Activated CD8-positive, alpha-beta memory T cell treated with anti-CD3 and anti-CD28 coated beads for 36 hours (primary cell): ENCODE measurements at regions not wholly inside any gene's neighbourhood (a gene's known extent, or its start where the extent isn't known, plus 50 kb on each side); places are given as distances from the start of the nearest gene placed in this dataset.

Source experiments
- CTCF ChIA-PET: fragments of 350-600 bp; sonication (Branson Sonifier 250); formaldehyde crosslinking; loops from one replicate; lab custom pipeline; 2021; ENCODE audit warnings: antibody characterized with exemption; lab: Charles Lee
- POLR2A ChIA-PET: fragments of 350-600 bp; sonication (Branson Sonifier 250); formaldehyde crosslinking; loops from one replicate; lab custom pipeline; 2021; ENCODE audit warnings: antibody characterized with exemption; lab: Charles Lee

GRCh38 chr6:165229216-165229615 lies 80.2 kb downstream of the C6orf118 start:
- CTCF ChIA-PET, result no interaction called here
- POLR2A ChIA-PET, result no interaction called here

GRCh38 chr6:165227644-165228329 lies 81.6 kb downstream of the C6orf118 start:
- POLR2A ChIA-PET, result no interaction called here
- CTCF ChIA-PET, result no interaction called here

GRCh38 chr6:165223736-165224135 lies 85.7 kb downstream of the C6orf118 start:
- CTCF ChIA-PET, result no interaction called here
- POLR2A ChIA-PET, result no interaction called here

- CTCF ChIA-PET, result no interaction called here
- POLR2A ChIA-PET, result no interaction called here
Observed at GRCh38 chr6:165223101-165223500, 86.3 kb downstream of the C6orf118 start.

GRCh38 chr6:165222315-165223025 lies 86.9 kb downstream of the C6orf118 start:
- ChIA-PET POLR2A (no interaction called here), CTCF (no interaction called here)

- ChIA-PET CTCF (no interaction called here), POLR2A (no interaction called here)
Observed at GRCh38 chr6:165220045-165220444, 89.4 kb downstream of the C6orf118 start.

- ChIA-PET POLR2A (no interaction called here), CTCF (no interaction called here)
Observed at GRCh38 chr6:165219629-165220028, 89.8 kb downstream of the C6orf118 start.

GRCh38 chr6:165218829-165219228 lies 90.6 kb downstream of the C6orf118 start:
- ChIA-PET CTCF (no interaction called here), POLR2A (no interaction called here)

- CTCF ChIA-PET, result no interaction called here
- POLR2A ChIA-PET, result no interaction called here
Observed at GRCh38 chr6:165206798-165207197, 102.6 kb downstream of the C6orf118 start.

GRCh38 chr6:165205632-165206031 lies 103.8 kb downstream of the C6orf118 start:
- CTCF ChIA-PET, result no interaction called here
- POLR2A ChIA-PET, result no interaction called here

GRCh38 chr6:165204807-165205545 lies 104.4 kb downstream of the C6orf118 start:
- ChIA-PET POLR2A (no interaction called here), CTCF (no interaction called here)

GRCh38 chr6:165200178-165200577 lies 109.2 kb downstream of the C6orf118 start:
- POLR2A ChIA-PET, result no interaction called here
- CTCF ChIA-PET, result no interaction called here

GRCh38 chr6:165191461-165191860 lies 117.9 kb downstream of the C6orf118 start:
- ChIA-PET CTCF (no interaction called here), POLR2A (no interaction called here)

- ChIA-PET CTCF (no interaction called here), POLR2A (no interaction called here)
Observed at GRCh38 chr6:165186441-165187205, 122.8 kb downstream of the C6orf118 start.

GRCh38 chr6:165186041-165186440 lies 123.4 kb downstream of the C6orf118 start:
- ChIA-PET CTCF (no interaction called here), POLR2A (no interaction called here)

GRCh38 chr6:165184192-165184979 lies 125.0 kb downstream of the C6orf118 start:
- ChIA-PET CTCF (no interaction called here), POLR2A (no interaction called here)

- POLR2A ChIA-PET, result no interaction called here
- CTCF ChIA-PET, result no interaction called here
Observed at GRCh38 chr6:165183496-165184140, 125.8 kb downstream of the C6orf118 start.

GRCh38 chr6:165183071-165183470 lies 126.3 kb downstream of the C6orf118 start:
- ChIA-PET CTCF (no interaction called here), POLR2A (no interaction called here)

- POLR2A ChIA-PET, result no interaction called here
- CTCF ChIA-PET, result no interaction called here
Observed at GRCh38 chr6:165181951-165182414, 127.4 kb downstream of the C6orf118 start.
